GM10266 (cell line): ENCODE measurements at regions not wholly inside any gene's neighbourhood (a gene's known extent, or its start where the extent isn't known, plus 50 kb on each side); places are given as distances from the start of the nearest gene placed in this dataset.

Experiments used
- DNase-seq: peaks from one replicate; pipeline ENCODE4 v3.0.0; 2012; ENCODE audit errors: extremely low spot score
- CTCF ChIP-seq: IDR thresholded peaks from 2 replicates; pipeline ENCODE4 v1.5.1; 2012; ENCODE audit warnings: mild to moderate bottlenecking, low read depth; ENCODE audit not compliant: control insufficient read depth, insufficient read depth; ENCODE audit errors: missing control alignments

- DNase-seq, result no peak
- no peak for TF ChIP-seq CTCF
Observed at GRCh38 chr10:109411917-109412316, 511.4 kb downstream of the XPNPEP1 start.

GRCh38 chr10:109405338-109405737, 518.0 kb downstream of the XPNPEP1 start:
- no peak for TF ChIP-seq CTCF
- no peak for DNase-seq

- DNase-seq, result no peak
- no peak for TF ChIP-seq CTCF
Observed at GRCh38 chr10:109403551-109403950, 519.8 kb downstream of the XPNPEP1 start.

GRCh38 chr10:109393425-109393824, 529.9 kb downstream of the XPNPEP1 start:
- TF ChIP-seq CTCF, result no peak
- no peak for DNase-seq

- no peak for TF ChIP-seq CTCF
- no peak for DNase-seq
Observed at GRCh38 chr10:109386921-109387320, 536.4 kb downstream of the XPNPEP1 start.

GRCh38 chr10:109386101-109386500, 537.2 kb downstream of the XPNPEP1 start:
- no peak for DNase-seq
- TF ChIP-seq CTCF, result no peak

GRCh38 chr10:109379186-109379585, 544.1 kb downstream of the XPNPEP1 start:
- no peak for DNase-seq
- TF ChIP-seq CTCF, result no peak
